ENCODE measurements at regions not wholly inside any gene's neighbourhood (a gene's known extent, or its start where the extent isn't known, plus 50 kb on each side); places are given as distances from the start of the nearest gene placed in this dataset.

DNA sequence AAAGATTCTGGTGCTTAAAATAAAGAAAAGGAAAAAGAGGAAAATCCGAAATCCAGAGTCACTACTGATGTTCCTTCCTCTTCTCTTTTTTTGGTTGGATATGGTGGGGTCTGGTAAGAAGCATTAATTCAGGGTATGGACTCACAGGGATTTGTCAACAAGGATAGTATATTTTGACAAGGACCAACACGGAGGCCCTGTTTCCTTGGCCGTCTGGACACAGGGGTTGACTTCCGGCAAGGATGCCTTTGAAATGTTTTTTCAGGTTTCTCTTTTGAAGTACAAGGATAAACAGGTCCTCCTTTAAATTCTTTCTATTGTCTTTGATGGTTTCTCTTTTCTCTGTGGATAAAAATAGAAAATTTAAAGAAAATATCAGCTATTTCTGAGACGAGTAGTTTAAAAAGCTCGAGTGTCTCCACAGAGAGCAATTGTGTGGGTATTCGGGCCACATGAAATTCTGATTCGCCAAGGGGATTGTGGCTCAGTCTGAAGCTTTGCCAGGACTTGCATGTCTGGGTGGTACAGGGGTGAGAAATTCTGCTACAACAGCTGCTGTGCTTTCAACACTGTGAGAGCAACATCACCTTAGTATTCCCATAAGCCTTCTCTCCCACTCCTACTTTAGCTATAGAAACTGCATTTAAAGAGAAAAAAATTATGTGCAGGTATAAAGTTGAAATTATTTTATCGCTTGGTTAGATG is 88.5 kb upstream of the CSRP2 start:
- TF ChIP-seq, protein P1, sequence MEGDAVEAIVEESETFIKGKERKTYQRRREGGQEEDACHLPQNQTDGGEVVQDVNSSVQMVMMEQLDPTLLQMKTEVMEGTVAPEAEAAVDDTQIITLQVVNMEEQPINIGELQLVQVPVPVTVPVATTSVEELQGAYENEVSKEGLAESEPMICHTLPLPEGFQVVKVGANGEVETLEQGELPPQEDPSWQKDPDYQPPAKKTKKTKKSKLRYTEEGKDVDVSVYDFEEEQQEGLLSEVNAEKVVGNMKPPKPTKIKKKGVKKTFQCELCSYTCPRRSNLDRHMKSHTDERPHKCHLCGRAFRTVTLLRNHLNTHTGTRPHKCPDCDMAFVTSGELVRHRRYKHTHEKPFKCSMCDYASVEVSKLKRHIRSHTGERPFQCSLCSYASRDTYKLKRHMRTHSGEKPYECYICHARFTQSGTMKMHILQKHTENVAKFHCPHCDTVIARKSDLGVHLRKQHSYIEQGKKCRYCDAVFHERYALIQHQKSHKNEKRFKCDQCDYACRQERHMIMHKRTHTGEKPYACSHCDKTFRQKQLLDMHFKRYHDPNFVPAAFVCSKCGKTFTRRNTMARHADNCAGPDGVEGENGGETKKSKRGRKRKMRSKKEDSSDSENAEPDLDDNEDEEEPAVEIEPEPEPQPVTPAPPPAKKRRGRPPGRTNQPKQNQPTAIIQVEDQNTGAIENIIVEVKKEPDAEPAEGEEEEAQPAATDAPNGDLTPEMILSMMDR (IDR thresholded peaks at IDR 0.05), result no peak
- no peak for TF ChIP-seq POLR2AphosphoS5 (IDR thresholded peaks at IDR 0.05; ENCODE audit: insufficient read depth in 1 of 2, low read depth in 1 of 2)
